HG02981 (cell line): ENCODE measurements at regions not wholly inside any gene's neighbourhood (a gene's known extent, or its start where the extent isn't known, plus 50 kb on each side); places are given as distances from the start of the nearest gene placed in this dataset.
"Not testable (repeated sequence)": the region's sequence is repeated elsewhere in the genome, so short reads cannot be mapped to it uniquely, and the experiment has no call there.

Experiments used
- ATAC-seq: cut with Tn5 transposase; IDR thresholded peaks from one replicate; pipeline ENCODE4 v1.9.1; 2021; ENCODE audit warnings: mild to moderate bottlenecking, moderate library complexity; ENCODE audit not compliant: unreplicated experiment

- ATAC-seq: no peak
These were observed 1046.9 kb downstream of the TYW1 start for GRCh38 chr7:68043546-68043945.

- no peak for ATAC-seq
These were observed 1054.0 kb downstream of the TYW1 start for GRCh38 chr7:68050627-68051026.

GRCh38 chr7:68058014-68058413 lies 1061.4 kb downstream of the TYW1 start:
- ATAC-seq: no peak

GRCh38 chr7:68063171-68063570 lies 1066.5 kb downstream of the TYW1 start:
- ATAC-seq: no peak

- no peak for ATAC-seq
These were observed 1068.9 kb downstream of the TYW1 start for GRCh38 chr7:68065581-68065980.

- ATAC-seq: no peak
These were observed 1071.2 kb downstream of the TYW1 start for GRCh38 chr7:68067845-68068244.

GRCh38 chr7:68070992-68071391 lies 1074.4 kb downstream of the TYW1 start:
- no peak for ATAC-seq

GRCh38 chr7:68073701-68074100 lies 1077.1 kb downstream of the TYW1 start:
- no peak for ATAC-seq

- no peak for ATAC-seq
These were observed 1077.6 kb downstream of the TYW1 start for GRCh38 chr7:68074242-68074641.

GRCh38 chr7:68078157-68078710 lies 1081.6 kb downstream of the TYW1 start:
- ATAC-seq: no peak

- ATAC-seq: not testable (repeated sequence)
These were observed 1085.7 kb downstream of the TYW1 start for GRCh38 chr7:68082066-68082960.

- not testable (repeated sequence) for ATAC-seq
These were observed 1086.5 kb downstream of the TYW1 start for GRCh38 chr7:68082961-68083657.

- no peak for ATAC-seq
These were observed 1090.8 kb downstream of the TYW1 start for GRCh38 chr7:68087401-68087800.

GRCh38 chr7:68088879-68089278 lies 1092.2 kb downstream of the TYW1 start:
- no peak for ATAC-seq

GRCh38 chr7:68090256-68090655 lies 1093.6 kb downstream of the TYW1 start:
- not testable (repeated sequence) for ATAC-seq

GRCh38 chr7:68103319-68103718 lies 1106.7 kb downstream of the TYW1 start:
- no peak for ATAC-seq

- no peak for ATAC-seq
These were observed 1110.6 kb downstream of the TYW1 start for GRCh38 chr7:68107261-68107660.

GRCh38 chr7:68107968-68108367 lies 1111.3 kb downstream of the TYW1 start:
- ATAC-seq: no peak

GRCh38 chr7:68109299-68109698 lies 1112.7 kb downstream of the TYW1 start:
- ATAC-seq: no peak

- ATAC-seq: no peak
These were observed 1122.8 kb downstream of the TYW1 start for GRCh38 chr7:68119411-68119810.

GRCh38 chr7:68121056-68121455 lies 1124.4 kb downstream of the TYW1 start:
- no peak for ATAC-seq

- ATAC-seq: no peak
These were observed 1125.0 kb downstream of the TYW1 start for GRCh38 chr7:68121655-68122054.
